ENCODE measurements at regions not wholly inside any gene's neighbourhood (a gene's known extent, or its start where the extent isn't known, plus 50 kb on each side); places are given as distances from the start of the nearest gene placed in this dataset.

- no peak for FAIRE-seq
- no peak for TF ChIP-seq CTCF (IDR thresholded peaks at IDR 0.05; ENCODE audit: insufficient read depth, missing control alignments)
- no peak for DNase-seq (ENCODE audit: insufficient read length, low spot score)
Observed at GRCh38 chr19:31418055-31418454, 68.8 kb upstream of the TSHZ3 start.

- DNase-seq (ENCODE audit: insufficient read length, low spot score): no peak
- TF ChIP-seq CTCF (IDR thresholded peaks at IDR 0.05; ENCODE audit: insufficient read depth, missing control alignments): no peak
- no peak for FAIRE-seq
Observed at GRCh38 chr19:31418692-31419430, 69.6 kb upstream of the TSHZ3 start.

GRCh38 chr19:31419871-31420445 is 70.7 kb upstream of the TSHZ3 start:
- no peak for TF ChIP-seq CTCF (IDR thresholded peaks at IDR 0.05; ENCODE audit: insufficient read depth, missing control alignments)
- DNase-seq (ENCODE audit: insufficient read length, low spot score) (no peak), FAIRE-seq (no peak)

GRCh38 chr19:31421082-31421481 is 71.8 kb upstream of the TSHZ3 start:
- FAIRE-seq: no peak
- TF ChIP-seq CTCF (IDR thresholded peaks at IDR 0.05; ENCODE audit: insufficient read depth, missing control alignments): no peak
- DNase-seq (ENCODE audit: insufficient read length, low spot score): no peak

GRCh38 chr19:31421856-31422255 is 72.6 kb upstream of the TSHZ3 start:
- DNase-seq (ENCODE audit: insufficient read length, low spot score) (no peak), FAIRE-seq (no peak)
- no peak for TF ChIP-seq CTCF (IDR thresholded peaks at IDR 0.05; ENCODE audit: insufficient read depth, missing control alignments)

- no peak for DNase-seq (ENCODE audit: insufficient read length, low spot score)
- FAIRE-seq: no peak
- TF ChIP-seq CTCF (IDR thresholded peaks at IDR 0.05; ENCODE audit: insufficient read depth, missing control alignments): no peak
Observed at GRCh38 chr19:31423896-31424295, 74.7 kb upstream of the TSHZ3 start.
